Activated B cell treated with CpG ODN at 0.5 μM for 24 hours (primary cell): ENCODE measurements at regions not wholly inside any gene's neighbourhood (a gene's known extent, or its start where the extent isn't known, plus 50 kb on each side); places are given as distances from the start of the nearest gene placed in this dataset.

Experiments used
- ATAC-seq: fragments of 200-7000 bp; cut with Tn5 transposase; one replicate; pipeline ENCODE4 v1.10.0; 2021; ENCODE audit warnings: low read depth, mild to moderate bottlenecking, moderate library complexity
- CTCF ChIA-PET: fragments of 350-600 bp; sonication (Branson Sonifier 250); formaldehyde crosslinking; loops from one replicate; lab custom pipeline; 2021; ENCODE audit warnings: antibody characterized with exemption; lab: Charles Lee
- POLR2A ChIA-PET: fragments of 350-600 bp; sonication (Branson Sonifier 250); formaldehyde crosslinking; loops from one replicate; lab custom pipeline; 2021; ENCODE audit warnings: antibody characterized with exemption; lab: Charles Lee
- DNase-seq: peaks from one replicate; pipeline ENCODE4 v3.0.0; 2022
- H3K27ac Mint-ChIP-seq: one replicate; pipeline ENCODE4 v1.8.0; 2020; ENCODE audit warnings: mixed read lengths
- H3K27me3 Mint-ChIP-seq: one replicate; pipeline ENCODE4 v1.8.0; 2021; ENCODE audit warnings: mixed read lengths
- H3K36me3 Mint-ChIP-seq: one replicate; pipeline ENCODE4 v1.8.0; 2021; ENCODE audit warnings: low read depth, mixed read lengths
- H3K4me1 Mint-ChIP-seq: one replicate; pipeline ENCODE4 v1.8.0; 2021; ENCODE audit warnings: mixed read lengths
- H3K4me3 Mint-ChIP-seq: one replicate; pipeline ENCODE4 v1.8.0; 2020; ENCODE audit warnings: mild to moderate bottlenecking, mixed read lengths
- H3K9me3 Mint-ChIP-seq: one replicate; pipeline ENCODE4 v1.8.0; 2020; ENCODE audit warnings: mixed read lengths
- CTCF ChIP-seq: fragments of 200-600 bp; IDR thresholded peaks from one replicate; pipeline ENCODE4 v1.8.0; 2022; ENCODE audit warnings: antibody characterized with exemption, mild to moderate bottlenecking
- intact Hi-C: fragments of 100-400 bp; cut with micrococcal nuclease; formaldehyde crosslinking; loops from one replicate; pipeline ENCODE4 v1.15.1; 2024

GRCh38 chr1:29574871-29575270 lies 338.5 kb downstream of the PTPRU start:
- TF ChIP-seq CTCF: no peak
- H3K36me3 Mint-ChIP-seq: no peaks in the 10 kb centered on the region
- no peak overlapping the region for H3K4me3 Mint-ChIP-seq
- no peak overlapping the region for H3K27ac Mint-ChIP-seq
- intact Hi-C loops: no loop called here
- ChIA-PET POLR2A (no interaction called here), CTCF (no interaction called here)
- no peaks in the 10 kb centered on the region for H3K9me3 Mint-ChIP-seq
- ATAC-seq: no peak
- H3K27me3 Mint-ChIP-seq: peaks cover 6% of the 10 kb centered on the region
- H3K4me1 Mint-ChIP-seq: no peaks in the 10 kb centered on the region
- no peak for DNase-seq

GRCh38 chr1:29569971-29570634 lies 333.8 kb downstream of the PTPRU start:
- H3K27me3 Mint-ChIP-seq: peaks cover 6% of the 10 kb centered on the region
- CTCF ChIA-PET: no interaction called here
- H3K4me1 Mint-ChIP-seq: no peaks in the 10 kb centered on the region
- no peak for TF ChIP-seq CTCF
- no peaks in the 10 kb centered on the region for H3K36me3 Mint-ChIP-seq
- H3K27ac Mint-ChIP-seq: no peak overlapping the region
- intact Hi-C loops: no loop called here
- peaks cover 15% of the 10 kb centered on the region for H3K9me3 Mint-ChIP-seq
- no peak overlapping the region for H3K4me3 Mint-ChIP-seq
- POLR2A ChIA-PET: no interaction called here
- DNase-seq (no peak), ATAC-seq (no peak)

GRCh38 chr1:29567257-29567656 lies 330.9 kb downstream of the PTPRU start:
- Mint-ChIP-seq H3K9me3 (peaks cover 33% of the 10 kb centered on the region), H3K36me3 (no peaks in the 10 kb centered on the region), H3K27me3 (no peaks in the 10 kb centered on the region), H3K27ac (no peak overlapping the region), H3K4me3 (no peak overlapping the region), H3K4me1 (no peaks in the 10 kb centered on the region)
- ATAC-seq (no peak), DNase-seq (no peak)
- TF ChIP-seq CTCF: no peak
- ChIA-PET CTCF (no interaction called here), POLR2A (no interaction called here)
- intact Hi-C loops: no loop called here

- Mint-ChIP-seq H3K9me3 (peaks cover 34% of the 10 kb centered on the region), H3K27ac (no peak overlapping the region), H3K4me1 (no peaks in the 10 kb centered on the region), H3K36me3 (no peaks in the 10 kb centered on the region), H3K4me3 (no peak overlapping the region), H3K27me3 (no peaks in the 10 kb centered on the region)
- intact Hi-C loops: no loop called here
- ChIA-PET CTCF (no interaction called here), POLR2A (no interaction called here)
- no peak for DNase-seq
- no peak for ATAC-seq
- no peak for TF ChIP-seq CTCF
Observed at GRCh38 chr1:29565490-29565889, 329.2 kb downstream of the PTPRU start.

DNA sequence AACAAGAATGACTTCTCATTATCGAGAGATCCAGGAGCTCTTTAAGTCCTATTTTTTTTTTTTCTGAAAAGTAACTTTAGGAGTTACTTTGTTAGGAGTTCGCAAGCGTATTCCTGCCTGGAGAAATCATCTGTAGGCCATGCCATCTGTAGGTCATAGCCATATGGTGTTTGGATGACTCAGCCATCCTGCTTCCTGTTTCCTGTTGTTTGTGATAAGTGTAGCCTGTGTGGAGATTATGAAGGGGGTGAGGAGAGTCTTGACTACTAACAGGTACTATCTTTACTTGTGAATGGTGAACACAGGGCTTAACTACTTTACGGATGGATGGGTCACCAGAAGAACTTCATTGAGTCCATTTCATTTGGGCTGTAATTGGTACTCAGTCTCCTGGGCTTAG lies 327.2 kb downstream of the PTPRU start:
- no peaks in the 10 kb centered on the region for H3K4me1 Mint-ChIP-seq
- peaks cover 1% of the 10 kb centered on the region for H3K27me3 Mint-ChIP-seq
- DNase-seq (no peak), ATAC-seq (no peak)
- ChIA-PET POLR2A (no interaction called here), CTCF (no interaction called here)
- no peak overlapping the region for H3K27ac Mint-ChIP-seq
- intact Hi-C loops: no loop called here
- H3K4me3 Mint-ChIP-seq: no peak overlapping the region
- TF ChIP-seq CTCF: no peak
- peaks cover 34% of the 10 kb centered on the region for H3K9me3 Mint-ChIP-seq
- no peaks in the 10 kb centered on the region for H3K36me3 Mint-ChIP-seq
